Spleen (tissue), 11 donors: ENCODE measurements at regions not wholly inside any gene's neighbourhood (a gene's known extent, or its start where the extent isn't known, plus 50 kb on each side); places are given as distances from the start of the nearest gene placed in this dataset.

ENCODE experiments used
- DNase-seq: peaks from one replicate; pipeline ENCODE4 v3.0.0-alpha.2; 2020
- H3K27ac ChIP-seq, 8 donors: fragments of 200-600 bp; sonication (generic) in 7 of 8; 1 replicate in 4 of 8; 2 replicates in 4 of 8; pipeline versions ENCODE4 v1.5.0 to v1.8.0; 2016 to 2021; ENCODE audit warnings: inconsistent platforms in 4 of 8, mild to moderate bottlenecking in 4 of 8, moderate library complexity in 1 of 8
- H3K27me3 ChIP-seq, 7 donors: fragments of 200-600 bp; sonication (generic) in 6 of 7; replicated peaks in 1 of 7; 1 replicate in 4 of 7; 2 replicates in 3 of 7; pipeline versions ENCODE4 v1.5.0 to v1.8.0; 2016 to 2021; ENCODE audit warnings: inconsistent platforms in 3 of 7, mild to moderate bottlenecking in 1 of 7
- H3K36me3 ChIP-seq, 6 donors: fragments of 200-600 bp; sonication (generic) in 5 of 6; 1 replicate in 4 of 6; 2 replicates in 2 of 6; pipeline versions ENCODE4 v1.5.0 to v1.8.0; 2016 to 2021; ENCODE audit warnings: inconsistent platforms in 2 of 6
- H3K4me1 ChIP-seq, 6 donors: fragments of 200-600 bp; sonication (generic) in 5 of 6; 1 replicate in 3 of 6; 2 replicates in 3 of 6; pipeline versions ENCODE4 v1.5.0 to v1.8.0; 2016 to 2021; ENCODE audit warnings: inconsistent platforms in 3 of 6
- H3K4me3 ChIP-seq, 8 donors: fragments of 200-600 bp; sonication (generic) in 7 of 8; 1 replicate in 4 of 8; 2 replicates in 4 of 8; pipeline versions ENCODE4 v1.5.0 to v1.8.0; 2016 to 2021; ENCODE audit warnings: inconsistent platforms in 4 of 8, mild to moderate bottlenecking in 4 of 8, moderate library complexity in 2 of 8
- H3K9me3 ChIP-seq, 8 donors: fragments of 200-600 bp; sonication (generic) in 7 of 8; 1 replicate in 4 of 8; 2 replicates in 4 of 8; pipeline versions ENCODE4 v1.5.0 to v1.8.0; 2016 to 2021; ENCODE audit warnings: inconsistent platforms in 4 of 8
- POLR2A ChIP-seq, 3 donors: fragments of 450-650 bp; IDR thresholded peaks; one replicate each; pipeline ENCODE4 v1.5.1; 2017; ENCODE audit warnings: antibody characterized with exemption in 3 of 3, mild to moderate bottlenecking in 1 of 3
- POLR2AphosphoS5 ChIP-seq, 3 donors: sonication (generic); formaldehyde crosslinking; IDR thresholded peaks; one replicate each; pipeline ENCODE4 v1.5.1; 2017; ENCODE audit warnings: antibody characterized with exemption in 3 of 3
- WGBS, 5 donors: extraction: QIAGEN DNeasy Blood & Tissue Kit in 3 of 5; methylation state at CpG; one replicate each; pipeline versions ENCODE4 v1.1.5 to v1.1.7; 2013 to 2018; 5-methylcytosine and 5-hydroxymethylcytosine counted together
- intact Hi-C: fragments of 100-400 bp; cut with DNase I; formaldehyde crosslinking; loops from one replicate; pipeline ENCODE4 v1.15.0; 2023; ENCODE audit warnings: low total_unique reads
- TF ChIP-seq, protein P1 (sequence below), 11 experiments: fragments of 200-600 bp in 7 of 11; fragments of 450-650 bp in 4 of 11; sonication (generic) in 4 of 11; IDR thresholded peaks in 8 of 11; conservative IDR thresholded peaks in 3 of 11; 1 replicate in 7 of 11; 2 replicates in 4 of 11; pipeline versions ENCODE4 v1.4.0 to v1.8.0; 2016 to 2021; ENCODE audit warnings: antibody characterized with exemption in 11 of 11, inconsistent platforms in 4 of 11, mild to moderate bottlenecking in 1 of 11
- donor health status: healthy with polysubstance abuse.
- donor health status: DM: no; HTN: no; CAD: no; lungs with moderate emphysema.
- donor health status: DM: no; HTN: no; CAD: no.
- donor health status: Bipolar disorder and iron deficiency.
- donor health status: healthy.
- donor health status: DM: no; HTN: no; CAD: no.
- donor health status: DM: yes; HTN: yes; CAD: no.

DNA sequence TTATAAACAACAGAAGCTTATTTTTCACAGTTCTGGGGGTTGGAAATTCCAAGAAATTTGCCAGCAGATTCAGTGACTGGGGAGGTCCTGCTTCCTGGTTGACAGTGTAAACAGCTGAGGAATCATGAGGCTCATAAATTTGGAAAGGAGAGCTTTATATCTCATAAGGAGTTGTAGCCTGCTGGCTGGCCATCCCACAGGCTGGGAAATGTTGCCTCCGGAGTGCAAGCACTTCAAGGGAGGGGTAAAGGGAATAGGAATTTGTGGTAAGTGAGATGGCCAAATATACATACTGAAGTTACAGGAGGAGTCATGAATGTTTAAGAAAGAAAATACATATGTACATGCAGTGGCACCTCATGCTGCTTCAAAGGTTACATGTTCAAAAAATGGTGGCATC lies 217.2 kb upstream of the CBLB start:
- peaks cover 0 to 14% (median 0%) of the 10 kb centered on the region in 6 donors for H3K4me1 ChIP-seq
- H3K4me3 ChIP-seq = no peak overlapping the region
- no peaks in the 10 kb centered on the region for H3K9me3 ChIP-seq
- intact Hi-C loops = no loop called here
- WGBS, 5 donors = 89 to 100% (median 95%) methylated on average over 1 of the region's 1 CpG
- no peak for TF ChIP-seq POLR2AphosphoS5 (IDR thresholded peaks at IDR 0.05)
- no peaks in the 10 kb centered on the region for H3K27me3 ChIP-seq
- H3K36me3 ChIP-seq = no peaks in the 10 kb centered on the region
- no peak for DNase-seq
- H3K27ac ChIP-seq = no peak overlapping the region

DNA sequence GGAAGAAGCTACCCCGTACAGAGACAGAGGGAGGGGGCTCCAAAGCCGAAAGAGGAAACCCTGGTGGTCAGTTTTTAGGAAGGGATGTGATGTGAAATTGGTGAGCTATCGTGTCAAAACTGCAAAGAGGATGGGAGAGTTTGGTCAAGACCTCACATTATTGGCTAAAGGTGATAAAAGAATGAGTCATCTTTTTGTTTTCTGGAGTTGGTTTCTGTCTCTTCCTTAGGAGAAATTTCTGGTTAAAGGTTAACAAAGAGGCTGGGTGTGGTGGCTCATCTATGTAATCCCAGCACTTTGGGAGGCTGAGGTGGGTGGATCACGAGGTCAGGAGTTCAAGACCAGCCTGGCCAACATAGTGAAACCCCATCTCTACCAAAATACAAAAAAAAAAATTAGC lies 217.8 kb upstream of the CBLB start:
- DNase-seq = no peak
- Histone ChIP-seq H3K4me3 (no peak overlapping the region), H3K36me3 (no peaks in the 10 kb centered on the region), H3K4me1 (peaks cover 0 to 14% (median 0%) of the 10 kb centered on the region in 6 donors), H3K27me3 (no peaks in the 10 kb centered on the region), H3K9me3 (no peaks in the 10 kb centered on the region), H3K27ac (no peak overlapping the region)
- intact Hi-C loops = no loop called here
- TF ChIP-seq POLR2A (IDR thresholded peaks at IDR 0.05) (no peak), POLR2AphosphoS5 (IDR thresholded peaks at IDR 0.05) (no peak)
- TF ChIP-seq, protein P1, sequence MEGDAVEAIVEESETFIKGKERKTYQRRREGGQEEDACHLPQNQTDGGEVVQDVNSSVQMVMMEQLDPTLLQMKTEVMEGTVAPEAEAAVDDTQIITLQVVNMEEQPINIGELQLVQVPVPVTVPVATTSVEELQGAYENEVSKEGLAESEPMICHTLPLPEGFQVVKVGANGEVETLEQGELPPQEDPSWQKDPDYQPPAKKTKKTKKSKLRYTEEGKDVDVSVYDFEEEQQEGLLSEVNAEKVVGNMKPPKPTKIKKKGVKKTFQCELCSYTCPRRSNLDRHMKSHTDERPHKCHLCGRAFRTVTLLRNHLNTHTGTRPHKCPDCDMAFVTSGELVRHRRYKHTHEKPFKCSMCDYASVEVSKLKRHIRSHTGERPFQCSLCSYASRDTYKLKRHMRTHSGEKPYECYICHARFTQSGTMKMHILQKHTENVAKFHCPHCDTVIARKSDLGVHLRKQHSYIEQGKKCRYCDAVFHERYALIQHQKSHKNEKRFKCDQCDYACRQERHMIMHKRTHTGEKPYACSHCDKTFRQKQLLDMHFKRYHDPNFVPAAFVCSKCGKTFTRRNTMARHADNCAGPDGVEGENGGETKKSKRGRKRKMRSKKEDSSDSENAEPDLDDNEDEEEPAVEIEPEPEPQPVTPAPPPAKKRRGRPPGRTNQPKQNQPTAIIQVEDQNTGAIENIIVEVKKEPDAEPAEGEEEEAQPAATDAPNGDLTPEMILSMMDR (IDR thresholded peaks at IDR 0.05 in 8 of 11, conservative IDR thresholded peaks at IDR 0.05 in 3 of 11) = no peak
- WGBS, 5 donors = 59 to 88% (median 77%) methylated on average over 4 of the region's 4 CpGs

DNA sequence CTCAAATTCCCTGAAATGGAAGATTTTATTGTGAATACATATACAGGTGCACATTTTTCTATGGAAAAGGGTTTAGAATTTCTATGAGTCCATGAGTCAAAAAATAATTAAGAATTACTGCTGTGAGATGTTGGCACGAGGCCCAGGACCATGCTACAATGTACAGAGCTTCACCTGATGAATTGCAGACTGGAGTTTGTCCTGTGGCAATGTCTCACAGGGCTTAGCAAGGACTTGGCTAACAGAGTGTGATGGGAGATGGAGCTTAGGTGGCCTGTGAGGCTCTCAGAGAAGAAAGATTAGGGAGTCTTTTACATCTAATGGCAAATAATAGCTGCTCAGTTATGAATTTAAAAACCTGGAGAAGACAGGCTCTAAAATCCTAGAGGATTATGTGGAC lies 219.5 kb upstream of the CBLB start:
- H3K27ac ChIP-seq = no peak overlapping the region
- TF ChIP-seq POLR2A (IDR thresholded peaks at IDR 0.05) (no peak), POLR2AphosphoS5 (IDR thresholded peaks at IDR 0.05) (no peak)
- TF ChIP-seq, protein P1 (IDR thresholded peaks at IDR 0.05 in 8 of 11, conservative IDR thresholded peaks at IDR 0.05 in 3 of 11) = no peak
- H3K36me3 ChIP-seq = no peaks in the 10 kb centered on the region
- H3K4me1 ChIP-seq = peaks cover 0 to 4% (median 0%) of the 10 kb centered on the region in 6 donors
- WGBS, 5 donors = 63 to 85% (median 72%) methylated on average over 1 of the region's 1 CpG
- H3K9me3 ChIP-seq = no peaks in the 10 kb centered on the region
- no peak overlapping the region for H3K4me3 ChIP-seq
- intact Hi-C loops = no loop called here
- no peak for DNase-seq
- no peaks in the 10 kb centered on the region for H3K27me3 ChIP-seq

DNA sequence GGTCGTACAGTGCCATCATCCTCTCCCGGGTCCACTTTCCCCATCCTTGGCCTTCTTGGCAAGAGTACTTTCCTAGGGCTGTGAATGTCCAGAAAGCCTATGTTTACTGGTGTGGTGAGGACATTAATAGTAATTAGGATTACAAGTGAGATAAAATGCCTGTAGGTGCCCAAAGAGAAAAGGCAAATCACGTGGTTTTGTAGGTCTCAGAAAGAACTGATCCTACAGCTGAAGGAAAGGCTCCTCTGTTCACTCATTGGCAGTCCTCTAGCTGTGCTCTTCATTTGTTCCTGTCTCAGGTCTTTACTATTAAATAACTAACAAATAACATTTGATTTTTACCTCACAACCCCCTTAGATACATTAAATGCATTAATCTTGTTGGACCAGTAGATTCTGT lies 220.1 kb upstream of the CBLB start:
- H3K27ac ChIP-seq = no peak overlapping the region
- WGBS, 5 donors = 72 to 91% (median 86%) methylated on average over 3 of the region's 3 CpGs
- no peaks in the 10 kb centered on the region for H3K27me3 ChIP-seq
- no peaks in the 10 kb centered on the region for H3K4me1 ChIP-seq
- intact Hi-C loops = no loop called here
- no peaks in the 10 kb centered on the region for H3K9me3 ChIP-seq
- TF ChIP-seq, protein P1 (IDR thresholded peaks at IDR 0.05 in 8 of 11, conservative IDR thresholded peaks at IDR 0.05 in 3 of 11) = no peak
- TF ChIP-seq POLR2A (IDR thresholded peaks at IDR 0.05) (no peak), POLR2AphosphoS5 (IDR thresholded peaks at IDR 0.05) (no peak)
- no peaks in the 10 kb centered on the region for H3K36me3 ChIP-seq
- DNase-seq = no peak
- H3K4me3 ChIP-seq = no peak overlapping the region

DNA sequence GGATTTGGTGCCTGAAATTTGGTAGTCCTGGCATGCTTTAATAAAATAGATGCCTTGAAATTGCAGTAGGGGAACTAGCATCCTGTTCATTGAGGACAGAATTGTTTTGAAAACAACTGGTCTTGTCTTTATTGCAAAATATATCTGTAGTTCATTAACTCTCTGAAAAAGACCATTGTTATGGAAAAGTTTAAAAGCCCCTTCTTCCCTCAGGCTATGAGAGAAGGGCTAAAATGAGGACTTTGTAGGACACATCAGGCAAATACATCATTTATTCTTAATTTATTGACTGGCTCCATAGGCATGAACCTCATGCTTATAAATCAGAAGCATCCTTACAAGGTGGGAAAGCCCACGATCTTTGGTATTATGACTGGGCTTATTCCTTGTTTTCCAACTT lies 221.0 kb upstream of the CBLB start:
- 87 to 94% (median 93%) methylated on average over 1 of the region's 1 CpG for WGBS, 5 donors
- intact Hi-C loops = no loop called here
- Histone ChIP-seq H3K27me3 (no peaks in the 10 kb centered on the region), H3K4me3 (no peak overlapping the region), H3K9me3 (no peaks in the 10 kb centered on the region), H3K4me1 (no peaks in the 10 kb centered on the region), H3K36me3 (no peaks in the 10 kb centered on the region), H3K27ac (no peak overlapping the region)
- TF ChIP-seq POLR2A (IDR thresholded peaks at IDR 0.05) = no peak
- DNase-seq = no peak
